ENCODE measurements at regions not wholly inside any gene's neighbourhood (a gene's known extent, or its start where the extent isn't known, plus 50 kb on each side); places are given as distances from the start of the nearest gene placed in this dataset.

DNA sequence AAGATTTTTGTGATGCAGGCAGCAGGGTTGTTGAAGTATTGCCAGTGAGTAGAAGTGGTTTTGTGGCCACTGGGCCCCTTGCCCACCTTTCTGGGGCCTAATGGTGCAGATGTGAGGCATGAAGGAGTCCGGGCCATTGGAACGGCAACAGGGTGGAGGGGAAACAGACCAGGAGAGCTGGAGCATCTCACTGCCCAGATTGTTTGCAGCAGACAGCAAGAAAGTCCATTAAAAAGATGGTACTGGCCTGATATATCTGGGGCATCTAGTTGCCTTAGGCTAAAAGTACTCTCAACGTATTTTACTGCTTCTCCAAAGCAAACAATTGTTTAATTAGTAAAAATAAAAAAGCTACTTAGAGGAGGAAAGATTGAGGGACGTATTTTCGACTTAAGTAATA lies 298.4 kb downstream of the SATB1 start:
- TF ChIP-seq, protein P1, sequence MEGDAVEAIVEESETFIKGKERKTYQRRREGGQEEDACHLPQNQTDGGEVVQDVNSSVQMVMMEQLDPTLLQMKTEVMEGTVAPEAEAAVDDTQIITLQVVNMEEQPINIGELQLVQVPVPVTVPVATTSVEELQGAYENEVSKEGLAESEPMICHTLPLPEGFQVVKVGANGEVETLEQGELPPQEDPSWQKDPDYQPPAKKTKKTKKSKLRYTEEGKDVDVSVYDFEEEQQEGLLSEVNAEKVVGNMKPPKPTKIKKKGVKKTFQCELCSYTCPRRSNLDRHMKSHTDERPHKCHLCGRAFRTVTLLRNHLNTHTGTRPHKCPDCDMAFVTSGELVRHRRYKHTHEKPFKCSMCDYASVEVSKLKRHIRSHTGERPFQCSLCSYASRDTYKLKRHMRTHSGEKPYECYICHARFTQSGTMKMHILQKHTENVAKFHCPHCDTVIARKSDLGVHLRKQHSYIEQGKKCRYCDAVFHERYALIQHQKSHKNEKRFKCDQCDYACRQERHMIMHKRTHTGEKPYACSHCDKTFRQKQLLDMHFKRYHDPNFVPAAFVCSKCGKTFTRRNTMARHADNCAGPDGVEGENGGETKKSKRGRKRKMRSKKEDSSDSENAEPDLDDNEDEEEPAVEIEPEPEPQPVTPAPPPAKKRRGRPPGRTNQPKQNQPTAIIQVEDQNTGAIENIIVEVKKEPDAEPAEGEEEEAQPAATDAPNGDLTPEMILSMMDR (IDR thresholded peaks at IDR 0.05; ENCODE audit: low read depth, low read length) = no peak
- no peak overlapping the region for H3K4me3 ChIP-seq (ENCODE audit: low read depth, low read length)

DNA sequence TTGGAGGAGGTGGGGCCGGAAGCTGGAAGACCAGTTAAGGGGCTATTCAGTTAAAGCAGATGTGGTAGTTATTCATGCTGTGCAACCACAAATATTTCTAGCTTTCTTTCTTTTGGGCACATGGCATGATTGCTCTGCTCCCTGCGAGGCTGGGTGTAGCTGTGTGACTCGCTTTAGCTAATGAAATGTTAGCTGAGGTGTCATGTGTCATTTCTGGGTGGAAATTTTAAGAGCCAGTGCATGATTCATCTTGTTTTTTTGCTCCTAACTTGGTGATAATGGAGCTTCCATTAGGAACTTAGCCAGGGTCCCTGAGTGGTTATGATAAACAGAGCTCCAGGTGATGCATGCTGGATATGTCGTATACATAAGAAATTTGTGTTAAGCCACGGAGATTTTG lies 300.6 kb downstream of the SATB1 start:
- TF ChIP-seq, protein P1 (IDR thresholded peaks at IDR 0.05; ENCODE audit: low read depth, low read length) = no peak
- H3K4me3 ChIP-seq (ENCODE audit: low read depth, low read length) = no peak overlapping the region

DNA sequence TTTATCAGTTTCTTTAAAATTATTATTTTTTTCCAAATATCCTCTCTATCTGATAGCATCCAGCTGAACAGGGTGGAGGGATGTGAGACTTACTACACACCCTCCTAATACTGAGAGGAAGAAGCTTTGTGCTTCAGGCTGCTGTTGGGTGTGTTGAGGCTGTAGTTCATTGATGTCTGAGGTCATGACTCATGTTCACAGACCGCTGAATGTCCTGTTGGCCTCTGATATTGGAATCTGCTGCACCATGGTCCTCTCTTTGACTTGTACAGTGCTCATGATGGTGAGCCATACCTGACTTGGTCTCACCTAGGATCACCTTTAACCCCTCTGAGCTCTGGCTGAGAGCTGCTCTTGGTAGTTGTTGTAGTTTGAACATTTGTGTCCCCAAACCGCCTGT lies 302.9 kb downstream of the SATB1 start:
- TF ChIP-seq, protein P1 (IDR thresholded peaks at IDR 0.05; ENCODE audit: low read depth, low read length) = no peak
- H3K4me3 ChIP-seq (ENCODE audit: low read depth, low read length) = no peak overlapping the region

DNA sequence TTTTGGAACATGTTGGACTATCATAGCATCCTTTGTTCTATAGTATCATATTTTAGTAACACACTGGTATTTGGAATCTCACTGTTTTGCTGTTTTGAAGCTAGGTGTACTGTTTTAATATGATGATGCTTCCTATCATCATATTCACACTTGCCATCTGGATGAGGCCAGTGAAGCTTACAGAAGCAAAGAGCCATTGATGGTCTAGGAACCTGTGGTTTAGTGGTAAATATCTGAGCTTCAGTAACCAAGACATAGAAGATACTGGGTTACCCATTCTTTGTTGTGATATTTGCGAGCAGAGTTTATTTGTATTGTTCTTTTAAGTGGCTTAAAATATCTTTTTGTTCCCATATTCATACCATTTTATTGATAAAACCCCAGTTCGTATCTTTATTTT lies 304.1 kb downstream of the SATB1 start:
- TF ChIP-seq, protein P1 (IDR thresholded peaks at IDR 0.05; ENCODE audit: low read depth, low read length) = no peak
- no peak overlapping the region for H3K4me3 ChIP-seq (ENCODE audit: low read depth, low read length)

DNA sequence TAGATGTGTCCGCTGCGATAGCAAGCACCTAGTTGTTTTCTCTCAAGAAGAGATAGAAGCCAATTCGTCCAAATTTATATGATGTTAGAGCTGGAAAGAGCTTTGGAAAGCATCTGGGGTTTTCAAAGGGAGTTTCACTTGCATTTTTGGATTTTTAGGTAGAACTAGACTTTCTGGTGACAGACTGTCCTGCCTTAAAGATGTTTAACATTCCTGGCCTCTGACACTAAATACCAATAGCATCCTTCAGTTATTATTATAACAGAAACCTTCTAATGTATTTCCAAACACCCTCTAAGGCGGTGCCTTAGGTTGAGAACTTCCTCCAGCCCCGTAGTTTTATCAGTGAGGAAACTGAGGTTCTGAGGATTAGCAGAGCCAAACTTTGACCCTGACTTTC lies 305.3 kb downstream of the SATB1 start:
- TF ChIP-seq, protein P1 (IDR thresholded peaks at IDR 0.05; ENCODE audit: low read depth, low read length) = no peak
- no peak overlapping the region for H3K4me3 ChIP-seq (ENCODE audit: low read depth, low read length)

DNA sequence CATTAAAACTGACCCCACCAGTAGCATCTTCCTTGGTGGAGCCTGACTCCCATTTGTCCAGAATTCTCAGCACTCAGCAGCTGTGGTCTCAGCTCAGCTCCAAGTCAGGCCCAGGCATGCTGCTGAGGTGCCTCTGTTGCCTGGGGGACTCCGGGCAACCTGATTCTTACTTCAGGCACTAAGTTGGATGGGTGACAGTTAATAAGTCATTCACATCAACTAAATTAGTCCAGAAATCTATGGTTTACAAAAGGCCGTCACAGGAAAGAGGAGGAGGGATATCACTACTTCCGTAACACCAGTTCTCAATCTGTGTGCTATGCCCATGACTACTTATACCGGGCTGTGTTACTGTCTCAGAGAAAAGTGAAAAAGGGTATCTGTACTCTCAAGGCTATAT lies 310.2 kb downstream of the SATB1 start:
- TF ChIP-seq, protein P1 (IDR thresholded peaks at IDR 0.05; ENCODE audit: low read depth, low read length) = no peak

DNA sequence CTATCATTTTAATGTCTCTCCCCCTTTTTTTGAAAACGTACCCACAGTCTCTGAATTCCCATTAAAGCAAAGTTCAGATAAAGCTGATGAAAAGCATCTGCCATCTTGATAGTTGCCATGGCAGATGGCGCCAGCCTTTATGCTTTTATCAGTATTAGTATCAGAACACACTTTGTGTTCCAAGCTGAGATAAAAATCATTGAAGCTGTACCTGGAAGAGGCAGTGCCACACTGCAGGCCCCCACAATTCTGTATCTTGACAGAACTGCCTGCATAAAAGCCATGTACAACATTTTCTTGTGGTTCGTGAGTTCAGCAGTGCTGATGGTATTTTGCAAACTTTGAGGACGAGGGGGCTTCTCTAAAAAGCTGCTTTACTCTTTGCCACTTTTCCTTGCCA lies 311.7 kb downstream of the SATB1 start:
- H3K4me3 ChIP-seq (ENCODE audit: low read depth, low read length) = no peak overlapping the region
- TF ChIP-seq, protein P1 (IDR thresholded peaks at IDR 0.05; ENCODE audit: low read depth, low read length) = no peak

More for the DNA sequence above, 310.2 kb downstream of the SATB1 start:
- H3K4me3 ChIP-seq (ENCODE audit: low read depth, low read length) = no peak overlapping the region

Data from WI38 (cell line).